Immature natural killer cell (primary cell): ENCODE measurements at regions not wholly inside any gene's neighbourhood (a gene's known extent, or its start where the extent isn't known, plus 50 kb on each side); places are given as distances from the start of the nearest gene placed in this dataset.

Experiments
- DNase-seq, 3 donors: peaks; one replicate each; pipeline ENCODE4 v3.0.0; 2022; ENCODE audit warnings: mixed read lengths in 1 of 3
- H3K27ac Mint-ChIP-seq, 6 donors: one replicate each; pipeline ENCODE4 v1.8.0; 2020; ENCODE audit warnings: mixed read lengths in 6 of 6, mild to moderate bottlenecking in 5 of 6, inconsistent platforms in 4 of 6, moderate library complexity in 3 of 6
- H3K27me3 Mint-ChIP-seq, 3 donors: one replicate each; pipeline ENCODE4 v1.8.0; 2020 to 2021; ENCODE audit warnings: low read depth in 3 of 3, mild to moderate bottlenecking in 3 of 3, mixed read lengths in 3 of 3, moderate library complexity in 3 of 3, inconsistent platforms in 1 of 3
- H3K36me3 Mint-ChIP-seq, 3 donors: one replicate each; pipeline ENCODE4 v1.8.0; 2020; ENCODE audit warnings: mixed read lengths in 3 of 3, inconsistent platforms in 2 of 3, mild to moderate bottlenecking in 2 of 3
- H3K4me1 Mint-ChIP-seq, 2 donors: one replicate each; pipeline ENCODE4 v1.8.0; 2020; ENCODE audit warnings: inconsistent platforms in 2 of 2, mild to moderate bottlenecking in 2 of 2, mixed read lengths in 2 of 2, moderate library complexity in 1 of 2
- H3K4me3 Mint-ChIP-seq, 5 donors: one replicate each; pipeline ENCODE4 v1.8.0; 2020; ENCODE audit warnings: mild to moderate bottlenecking in 5 of 5, mixed read lengths in 5 of 5, inconsistent platforms in 3 of 5, moderate library complexity in 3 of 5
- H3K9me3 Mint-ChIP-seq, 6 donors: one replicate each; pipeline ENCODE4 v1.8.0; 2020; ENCODE audit warnings: mild to moderate bottlenecking in 6 of 6, mixed read lengths in 6 of 6, inconsistent platforms in 4 of 6, moderate library complexity in 3 of 6

GRCh38 chr16:51085271-51085670 lies 65.8 kb downstream of the SALL1 start:
- Mint-ChIP-seq H3K27ac (no peak overlapping the region), H3K27me3 (peaks cover 5 to 8% (median 5%) of the 10 kb centered on the region in 3 donors), H3K36me3 (no peaks in the 10 kb centered on the region), H3K9me3 (peaks cover 0 to 8% (median under 1%) of the 10 kb centered on the region in 6 donors), H3K4me3 (no peak overlapping the region), H3K4me1 (no peaks in the 10 kb centered on the region)
- no peak for DNase-seq

GRCh38 chr16:51084074-51084928 lies 66.8 kb downstream of the SALL1 start:
- H3K9me3 Mint-ChIP-seq, result peaks cover 0 to 8% (median under 1%) of the 10 kb centered on the region in 6 donors
- no peak for DNase-seq
- no peaks in the 10 kb centered on the region for H3K4me1 Mint-ChIP-seq
- H3K27me3 Mint-ChIP-seq, result peaks cover 5 to 8% (median 5%) of the 10 kb centered on the region in 3 donors
- no peaks in the 10 kb centered on the region for H3K36me3 Mint-ChIP-seq
- no peak overlapping the region for H3K27ac Mint-ChIP-seq
- no peak overlapping the region for H3K4me3 Mint-ChIP-seq

- no peaks in the 10 kb centered on the region for H3K4me1 Mint-ChIP-seq
- H3K9me3 Mint-ChIP-seq, result peaks cover 0 to 2% (median 0%) of the 10 kb centered on the region in 6 donors
Observed at GRCh38 chr16:51072591-51072990, 78.5 kb downstream of the SALL1 start.

GRCh38 chr16:51071326-51071725 lies 79.7 kb downstream of the SALL1 start:
- Mint-ChIP-seq H3K27me3 (peaks cover 0 to 6% (median under 1%) of the 10 kb centered on the region in 3 donors), H3K27ac (no peak overlapping the region), H3K4me3 (no peak overlapping the region), H3K4me1 (no peaks in the 10 kb centered on the region), H3K36me3 (no peaks in the 10 kb centered on the region), H3K9me3 (peaks cover 0 to 2% (median 0%) of the 10 kb centered on the region in 6 donors)
- no peak for DNase-seq

More at GRCh38 chr16:51072591-51072990, 78.5 kb downstream of the SALL1 start:
- no peak overlapping the region for H3K27ac Mint-ChIP-seq
- H3K4me3 Mint-ChIP-seq, result no peak overlapping the region
- H3K27me3 Mint-ChIP-seq, result peaks cover 0 to 6% (median 5%) of the 10 kb centered on the region in 3 donors
- DNase-seq, result no peak
- H3K36me3 Mint-ChIP-seq, result no peaks in the 10 kb centered on the region

- H3K27ac Mint-ChIP-seq, result no peak overlapping the region
- H3K4me3 Mint-ChIP-seq, result no peak overlapping the region
- H3K27me3 Mint-ChIP-seq, result peaks cover 0 to 5% (median 0%) of the 10 kb centered on the region in 3 donors
- H3K9me3 Mint-ChIP-seq, result no peaks in the 10 kb centered on the region
- H3K36me3 Mint-ChIP-seq, result no peaks in the 10 kb centered on the region
- DNase-seq, result no peak
- no peaks in the 10 kb centered on the region for H3K4me1 Mint-ChIP-seq
Observed at GRCh38 chr16:51067352-51067751, 83.7 kb downstream of the SALL1 start.

GRCh38 chr16:51062039-51062438 lies 89.0 kb downstream of the SALL1 start:
- no peaks in the 10 kb centered on the region for H3K4me1 Mint-ChIP-seq
- no peak overlapping the region for H3K4me3 Mint-ChIP-seq

GRCh38 chr16:51061328-51061727 lies 89.7 kb downstream of the SALL1 start:
- DNase-seq, result no peak
- Mint-ChIP-seq H3K9me3 (no peaks in the 10 kb centered on the region), H3K4me3 (no peak overlapping the region), H3K27ac (no peak overlapping the region), H3K27me3 (peaks cover 3 to 15% (median 3%) of the 10 kb centered on the region in 3 donors), H3K36me3 (no peaks in the 10 kb centered on the region), H3K4me1 (no peaks in the 10 kb centered on the region)

More at GRCh38 chr16:51062039-51062438, 89.0 kb downstream of the SALL1 start:
- Mint-ChIP-seq H3K27me3 (peaks cover 0 to 13% (median 2%) of the 10 kb centered on the region in 3 donors), H3K9me3 (no peaks in the 10 kb centered on the region), H3K27ac (no peak overlapping the region), H3K36me3 (no peaks in the 10 kb centered on the region)
- no peak for DNase-seq

GRCh38 chr16:51057969-51058337 lies 93.1 kb downstream of the SALL1 start:
- peaks cover 6 to 19% (median 7%) of the 10 kb centered on the region in 3 donors for H3K27me3 Mint-ChIP-seq
- H3K4me1 Mint-ChIP-seq, result no peaks in the 10 kb centered on the region
- H3K4me3 Mint-ChIP-seq, result no peak overlapping the region
- no peak overlapping the region for H3K27ac Mint-ChIP-seq
- DNase-seq, result no peak
- peaks cover 0 to 2% (median 0%) of the 10 kb centered on the region in 6 donors for H3K9me3 Mint-ChIP-seq
- no peaks in the 10 kb centered on the region for H3K36me3 Mint-ChIP-seq

- H3K36me3 Mint-ChIP-seq, result no peaks in the 10 kb centered on the region
- H3K4me1 Mint-ChIP-seq, result no peaks in the 10 kb centered on the region
- H3K9me3 Mint-ChIP-seq, result peaks cover 0 to 2% (median 0%) of the 10 kb centered on the region in 6 donors
- no peak for DNase-seq
- peaks cover 6 to 19% (median 7%) of the 10 kb centered on the region in 3 donors for H3K27me3 Mint-ChIP-seq
- H3K4me3 Mint-ChIP-seq, result no peak overlapping the region
- no peak overlapping the region for H3K27ac Mint-ChIP-seq
Observed at GRCh38 chr16:51057102-51057793, 93.8 kb downstream of the SALL1 start.

- DNase-seq, result no peak
- Mint-ChIP-seq H3K27ac (no peak overlapping the region), H3K9me3 (peaks cover 0 to 2% (median 0%) of the 10 kb centered on the region in 6 donors), H3K27me3 (peaks cover 6 to 19% (median 7%) of the 10 kb centered on the region in 3 donors), H3K4me3 (no peak overlapping the region), H3K36me3 (no peaks in the 10 kb centered on the region), H3K4me1 (no peaks in the 10 kb centered on the region)
Observed at GRCh38 chr16:51056331-51056730, 94.7 kb downstream of the SALL1 start.

GRCh38 chr16:51055434-51055833 lies 95.6 kb downstream of the SALL1 start:
- no peak for DNase-seq
- Mint-ChIP-seq H3K4me1 (no peaks in the 10 kb centered on the region), H3K4me3 (no peak overlapping the region), H3K27ac (no peak overlapping the region), H3K36me3 (no peaks in the 10 kb centered on the region), H3K9me3 (peaks cover 0 to 2% (median 0%) of the 10 kb centered on the region in 6 donors), H3K27me3 (peaks cover 6 to 19% (median 7%) of the 10 kb centered on the region in 3 donors)

GRCh38 chr16:51053775-51054174 lies 97.3 kb downstream of the SALL1 start:
- Mint-ChIP-seq H3K4me3 (no peak overlapping the region), H3K36me3 (no peaks in the 10 kb centered on the region)

GRCh38 chr16:51051671-51052070 lies 99.4 kb downstream of the SALL1 start:
- Mint-ChIP-seq H3K36me3 (no peaks in the 10 kb centered on the region), H3K4me1 (no peaks in the 10 kb centered on the region), H3K27ac (no peak overlapping the region), H3K4me3 (no peak overlapping the region), H3K9me3 (peaks cover 0 to 2% (median 0%) of the 10 kb centered on the region in 6 donors), H3K27me3 (peaks cover 4 to 10% (median 8%) of the 10 kb centered on the region in 3 donors)
- no peak for DNase-seq

More at GRCh38 chr16:51053775-51054174, 97.3 kb downstream of the SALL1 start:
- peaks cover 0 to 2% (median 0%) of the 10 kb centered on the region in 6 donors for H3K9me3 Mint-ChIP-seq
- no peaks in the 10 kb centered on the region for H3K4me1 Mint-ChIP-seq
- H3K27me3 Mint-ChIP-seq, result peaks cover 5 to 19% (median 6%) of the 10 kb centered on the region in 3 donors
- no peak overlapping the region for H3K27ac Mint-ChIP-seq
- DNase-seq, result no peak

- no peak overlapping the region for H3K27ac Mint-ChIP-seq
- no peaks in the 10 kb centered on the region for H3K4me1 Mint-ChIP-seq
- no peaks in the 10 kb centered on the region for H3K36me3 Mint-ChIP-seq
- H3K27me3 Mint-ChIP-seq, result peaks cover 0 to 9% (median 4%) of the 10 kb centered on the region in 3 donors
- H3K9me3 Mint-ChIP-seq, result peaks cover 0 to 2% (median 0%) of the 10 kb centered on the region in 6 donors
- no peak for DNase-seq
- no peak overlapping the region for H3K4me3 Mint-ChIP-seq
Observed at GRCh38 chr16:51050377-51050706, 100.7 kb downstream of the SALL1 start.
